ENCODE measurements at regions not wholly inside any gene's neighbourhood (a gene's known extent, or its start where the extent isn't known, plus 50 kb on each side); places are given as distances from the start of the nearest gene placed in this dataset.

GRCh38 chr16:77002644-77003043 lies 188.3 kb upstream of the MON1B start:
- Histone ChIP-seq H3K27me3 (no peaks in the 10 kb centered on the region), H3K9me3 (no peaks in the 10 kb centered on the region), H3K27ac (replicated peaks in 1 of 4) (no peak overlapping the region), H3K36me3 (no peaks in the 10 kb centered on the region), H3K4me1 (no peaks in the 10 kb centered on the region), H3K4me3 (no peak overlapping the region)
- TF ChIP-seq EP300 (IDR thresholded peaks at IDR 0.05) (no peak), POLR2A (IDR thresholded peaks at IDR 0.05; ENCODE audit: low read depth) (no peak), POLR2AphosphoS5 (IDR thresholded peaks at IDR 0.05) (no peak), CTCF (IDR thresholded peaks at IDR 0.05) (no peak)
- 93% methylated on average over 4 of the region's 4 CpGs for WGBS
- intact Hi-C loops (cut with DNase I) = no loop called here
- DNase-seq (ENCODE audit: extremely low spot score) = no peak

- no peak for TF ChIP-seq POLR2A (IDR thresholded peaks at IDR 0.05; ENCODE audit: low read depth)
- no peak for TF ChIP-seq CTCF (IDR thresholded peaks at IDR 0.05)
- no peak for TF ChIP-seq POLR2AphosphoS5 (IDR thresholded peaks at IDR 0.05)
- no peak for TF ChIP-seq EP300 (IDR thresholded peaks at IDR 0.05)
- DNase-seq (ENCODE audit: extremely low spot score) = no peak
- intact Hi-C loops (cut with DNase I) = no loop called here
- Histone ChIP-seq H3K36me3 (no peaks in the 10 kb centered on the region), H3K27me3 (no peaks in the 10 kb centered on the region), H3K27ac (replicated peaks in 1 of 4) (no peak overlapping the region), H3K4me1 (no peaks in the 10 kb centered on the region), H3K9me3 (no peaks in the 10 kb centered on the region), H3K4me3 (no peak overlapping the region)
- WGBS = 41% methylated on average over 6 of the region's 6 CpGs
Measured at GRCh38 chr16:77009453-77009852, 181.5 kb upstream of the MON1B start.

- no peaks in the 10 kb centered on the region for H3K4me1 ChIP-seq
- H3K27me3 ChIP-seq = no peaks in the 10 kb centered on the region
- H3K36me3 ChIP-seq = no peaks in the 10 kb centered on the region
- H3K4me3 ChIP-seq = no peak overlapping the region
- WGBS = 83% methylated on average over 2 of the region's 2 CpGs
- TF ChIP-seq POLR2AphosphoS5 (IDR thresholded peaks at IDR 0.05) (no peak), EP300 (IDR thresholded peaks at IDR 0.05) (no peak), POLR2A (IDR thresholded peaks at IDR 0.05; ENCODE audit: low read depth) (no peak), CTCF (IDR thresholded peaks at IDR 0.05) (no peak)
- H3K9me3 ChIP-seq = no peaks in the 10 kb centered on the region
- no peak overlapping the region for H3K27ac ChIP-seq (replicated peaks in 1 of 4)
- no peak for DNase-seq (ENCODE audit: extremely low spot score)
- intact Hi-C loops (cut with DNase I) = no loop called here
Measured at GRCh38 chr16:77014441-77014840, 176.5 kb upstream of the MON1B start.

GRCh38 chr16:77030600-77030999 lies 160.4 kb upstream of the MON1B start:
- Histone ChIP-seq H3K27me3 (no peaks in the 10 kb centered on the region), H3K4me3 (no peak overlapping the region), H3K36me3 (no peaks in the 10 kb centered on the region), H3K9me3 (no peaks in the 10 kb centered on the region), H3K4me1 (no peaks in the 10 kb centered on the region), H3K27ac (replicated peaks in 1 of 4) (no peak overlapping the region)
- 61% methylated on average over 1 of the region's 1 CpG for WGBS
- no peak for DNase-seq (ENCODE audit: extremely low spot score)
- intact Hi-C loops (cut with DNase I) = no loop called here
- TF ChIP-seq POLR2AphosphoS5 (IDR thresholded peaks at IDR 0.05) (no peak), CTCF (IDR thresholded peaks at IDR 0.05) (no peak), POLR2A (IDR thresholded peaks at IDR 0.05; ENCODE audit: low read depth) (no peak), EP300 (IDR thresholded peaks at IDR 0.05) (no peak)

- TF ChIP-seq POLR2AphosphoS5 (IDR thresholded peaks at IDR 0.05) = no peak
- TF ChIP-seq CTCF (IDR thresholded peaks at IDR 0.05) = no peak
- no peak for TF ChIP-seq EP300 (IDR thresholded peaks at IDR 0.05)
- TF ChIP-seq POLR2A (IDR thresholded peaks at IDR 0.05; ENCODE audit: low read depth) = no peak
- Histone ChIP-seq H3K4me1 (no peaks in the 10 kb centered on the region), H3K9me3 (no peaks in the 10 kb centered on the region), H3K27ac (replicated peaks in 1 of 4) (no peak overlapping the region), H3K4me3 (no peak overlapping the region), H3K27me3 (no peaks in the 10 kb centered on the region), H3K36me3 (no peaks in the 10 kb centered on the region)
- 82% methylated on average over 2 of the region's 2 CpGs for WGBS
- intact Hi-C loops (cut with DNase I) = no loop called here
- DNase-seq (ENCODE audit: extremely low spot score) = no peak
Measured at GRCh38 chr16:77033516-77033915, 157.5 kb upstream of the MON1B start.
